ENCODE measurements at regions not wholly inside any gene's neighbourhood (a gene's known extent, or its start where the extent isn't known, plus 50 kb on each side); places are given as distances from the start of the nearest gene placed in this dataset.

GRCh38 chr4:174120446-174121295 is 162.8 kb downstream of the FBXO8 start:
- DNase-seq: peak; percentile 42 to 47

GRCh38 chr4:174119830-174120229 is 163.6 kb downstream of the FBXO8 start:
- no peak for DNase-seq

GRCh38 chr4:174119051-174119450 is 164.4 kb downstream of the FBXO8 start:
- peak; percentile 14 to 25 for DNase-seq

DNA sequence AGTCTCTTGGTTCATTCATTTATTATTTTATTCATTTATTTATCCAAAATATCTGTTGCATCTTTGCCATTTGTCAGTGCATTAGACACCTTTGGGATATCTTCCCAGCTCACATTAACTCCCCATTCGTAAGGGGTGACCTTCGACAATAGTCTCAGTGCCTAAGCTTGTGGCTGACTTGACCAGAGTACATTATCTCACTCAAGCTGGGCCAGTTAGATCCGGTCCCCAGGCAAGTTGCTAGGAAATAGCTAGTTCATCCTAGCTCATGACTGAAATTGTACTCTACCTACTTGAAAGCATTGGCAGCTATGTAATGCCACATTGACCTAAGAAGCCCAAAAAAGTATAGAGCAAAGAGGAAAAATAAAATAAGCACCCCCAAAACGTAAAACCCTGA is 165.3 kb downstream of the FBXO8 start:
- DNase-seq: no peak

GRCh38 chr4:174117445-174117844 is 166.0 kb downstream of the FBXO8 start:
- no peak for DNase-seq

DNA sequence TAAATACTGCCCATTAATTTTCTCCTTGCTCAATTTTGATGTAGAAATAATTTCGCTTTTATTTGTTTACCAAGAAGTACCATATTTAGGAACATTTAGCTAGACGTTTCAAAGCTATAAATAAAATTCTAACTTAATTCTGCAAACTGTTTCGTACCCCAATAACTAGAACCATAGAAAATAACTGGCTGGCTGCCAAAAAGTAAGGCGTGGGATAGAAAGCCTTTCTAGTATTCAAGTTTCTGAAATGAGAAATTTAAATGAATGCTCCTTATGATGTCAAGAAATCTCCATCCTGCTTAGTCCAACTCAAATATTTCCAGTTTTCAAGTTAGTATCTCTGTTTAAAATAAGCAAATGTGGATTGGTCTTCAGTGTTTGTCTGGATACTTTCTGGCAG is 167.4 kb downstream of the FBXO8 start:
- no peak for DNase-seq

DNA sequence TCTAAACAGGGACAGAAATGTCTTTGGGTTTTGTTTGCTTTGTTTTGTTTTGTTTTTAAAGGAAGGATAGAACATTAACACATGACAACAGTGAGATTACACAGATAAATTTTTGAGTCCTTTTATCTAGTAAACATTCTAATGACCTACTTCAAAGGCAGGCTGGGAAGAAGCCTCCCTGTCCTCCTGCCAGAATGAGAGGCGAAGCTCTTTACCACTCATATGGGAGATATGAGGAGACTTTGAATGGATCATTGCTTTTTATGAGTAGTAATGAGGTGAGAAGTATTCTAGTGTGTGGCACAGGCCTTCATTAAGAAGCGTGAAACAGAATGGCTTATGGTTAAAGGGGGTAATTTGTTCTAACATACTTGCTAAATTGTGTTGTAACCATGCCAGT is 172.0 kb downstream of the FBXO8 start:
- DNase-seq: no peak

DNA sequence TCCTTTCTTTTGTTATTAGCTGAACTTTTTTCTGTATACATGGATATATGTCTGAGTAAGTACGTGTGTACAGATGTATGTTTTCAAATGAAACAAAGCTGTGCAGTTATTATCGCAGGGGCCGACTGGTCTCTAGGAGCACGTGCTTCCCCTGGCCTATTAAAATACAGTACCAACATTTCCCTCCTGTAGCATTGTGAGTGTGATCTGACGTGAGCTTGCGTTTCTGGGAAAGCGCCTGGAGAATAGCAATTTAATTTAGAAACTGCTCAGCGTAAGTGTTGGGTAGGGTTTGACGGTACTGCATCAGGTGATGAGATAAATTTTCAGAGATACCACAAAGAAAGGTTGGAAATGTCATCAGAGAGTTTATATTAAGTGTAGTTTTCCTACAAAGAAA is 173.3 kb downstream of the FBXO8 start:
- no peak for DNase-seq

DNA sequence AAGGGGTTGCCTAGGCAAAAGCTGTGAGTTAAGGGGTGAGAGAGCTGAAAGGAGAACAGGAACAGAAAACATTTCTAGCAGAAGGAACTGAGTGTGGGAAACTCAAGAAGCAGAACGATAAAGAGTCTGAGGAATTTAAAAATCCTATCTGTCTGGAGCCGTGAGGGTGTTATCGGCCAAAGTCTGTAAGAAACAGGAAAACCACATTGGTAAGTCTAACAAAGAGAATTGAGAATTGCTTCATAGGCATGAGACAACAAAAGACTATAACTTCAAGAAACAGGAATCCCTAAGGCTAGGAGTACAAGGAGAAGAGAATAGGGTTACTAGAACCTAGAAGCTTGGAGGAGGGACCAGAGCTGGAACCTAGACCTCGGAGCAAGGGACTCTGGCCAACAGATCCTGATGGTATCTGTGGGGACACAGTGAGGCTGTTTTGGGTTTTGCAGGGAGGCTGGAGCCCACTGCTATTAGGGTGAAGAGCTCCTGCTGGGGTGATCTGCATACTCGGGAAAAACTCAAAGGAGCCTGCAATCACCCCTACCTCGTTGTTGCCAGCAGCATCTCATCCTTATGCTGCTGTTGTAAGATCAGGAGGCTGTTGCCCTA is 175.6 kb downstream of the FBXO8 start:
- DNase-seq: peak in 1 of 2 donors; percentile 11

DNA sequence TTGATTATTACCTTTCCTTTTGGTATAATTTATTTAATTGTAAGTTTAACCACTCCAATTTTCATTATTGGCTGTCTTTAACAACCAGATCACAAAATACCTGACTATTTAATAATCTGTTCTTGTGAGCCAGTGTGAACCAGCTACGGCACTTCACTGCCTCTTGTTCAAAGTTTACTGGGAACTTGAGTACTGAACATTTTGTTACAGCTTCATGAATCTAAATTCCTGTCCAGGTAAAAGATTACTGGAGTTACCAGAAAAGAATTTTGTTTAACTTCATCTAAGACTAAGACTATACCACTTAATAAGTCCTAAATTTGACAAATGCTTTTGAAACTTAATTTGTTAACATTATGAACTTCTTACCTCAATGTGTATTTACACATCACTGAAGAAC is 178.3 kb downstream of the FBXO8 start:
- DNase-seq: no peak

DNA sequence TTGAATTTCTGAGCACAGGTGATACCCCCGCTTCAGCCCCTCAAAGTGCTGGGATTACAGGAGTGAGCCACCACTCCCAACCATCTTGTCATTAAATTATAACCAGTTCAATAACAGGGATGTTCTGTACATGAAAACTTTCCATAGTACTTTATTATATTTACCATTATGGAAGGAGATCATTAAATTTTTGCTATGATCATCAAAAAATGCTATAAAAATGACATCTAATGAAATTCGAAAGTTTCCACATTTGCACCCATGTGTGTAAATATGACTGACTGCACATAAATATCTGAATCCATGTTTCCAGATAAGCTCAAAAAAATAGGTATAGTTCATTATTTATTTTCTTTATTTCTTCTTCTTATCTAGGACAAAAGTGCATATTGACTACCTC is 182.6 kb downstream of the FBXO8 start:
- no peak for DNase-seq

DNA sequence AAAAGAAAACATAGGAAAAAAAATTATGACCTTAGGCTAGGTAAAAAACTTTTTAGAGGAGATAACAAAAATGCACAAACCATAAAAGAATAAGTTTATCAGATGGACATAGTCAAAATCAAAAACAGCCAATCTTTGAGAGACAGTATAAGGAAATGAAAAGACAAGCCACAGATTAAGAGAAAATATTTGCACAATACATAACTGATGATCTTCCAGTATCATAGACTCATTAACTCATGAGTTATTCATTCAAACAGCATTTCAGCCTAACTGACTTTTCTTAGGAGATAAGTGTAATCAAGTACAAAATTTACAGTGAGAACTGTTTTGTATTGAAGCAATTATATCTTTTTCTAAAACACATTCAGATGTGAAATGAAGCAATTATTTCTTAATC is 183.8 kb downstream of the FBXO8 start:
- DNase-seq: no peak

GRCh38 chr4:174096999-174097398 is 186.5 kb downstream of the FBXO8 start:
- no peak for DNase-seq

GRCh38 chr4:174096456-174096855 is 187.0 kb downstream of the FBXO8 start:
- DNase-seq: no peak

DNA sequence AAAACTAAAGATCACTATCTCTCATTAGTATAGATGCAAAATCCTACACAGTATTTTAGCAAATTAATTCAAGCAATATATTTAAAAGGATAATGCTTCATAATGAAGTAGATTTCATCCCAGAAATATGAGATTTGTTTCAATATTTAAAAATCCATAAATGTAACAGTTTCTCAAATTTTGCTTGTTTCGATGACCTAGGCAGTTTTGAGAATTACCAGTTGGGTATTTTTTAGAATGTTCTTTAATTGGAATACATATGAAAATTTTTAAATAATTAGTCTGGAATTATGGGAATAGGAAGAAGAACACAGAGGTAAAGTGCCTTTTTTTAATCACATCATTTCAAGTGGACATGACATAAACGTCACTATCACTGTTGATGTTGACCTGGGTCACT is 192.3 kb downstream of the FBXO8 start:
- no peak for DNase-seq

DNA sequence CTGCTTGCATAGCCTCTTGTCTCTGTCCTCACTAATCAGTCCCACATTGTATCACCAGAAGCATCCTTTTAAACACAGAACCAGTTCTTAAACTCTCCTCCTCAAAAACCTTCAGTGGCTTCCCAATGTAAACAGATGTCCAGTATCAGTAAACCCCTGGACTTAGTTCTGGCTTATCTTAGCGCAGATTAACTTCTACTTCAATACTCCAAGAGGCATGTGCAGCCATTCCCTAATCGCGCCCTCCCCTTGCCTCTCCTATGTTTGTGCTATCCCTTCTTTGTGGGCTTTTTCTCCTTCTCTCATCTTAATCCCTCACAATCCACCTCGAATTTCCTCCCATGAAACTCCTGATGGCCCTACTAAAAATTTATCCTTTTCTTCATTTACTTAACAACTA is 193.8 kb downstream of the FBXO8 start:
- DNase-seq: no peak

- no peak for DNase-seq
Observed at GRCh38 chr4:174088795-174089194, 194.7 kb downstream of the FBXO8 start.

- no peak for DNase-seq
Observed at GRCh38 chr4:174086829-174087799, 196.4 kb downstream of the FBXO8 start.

DNA sequence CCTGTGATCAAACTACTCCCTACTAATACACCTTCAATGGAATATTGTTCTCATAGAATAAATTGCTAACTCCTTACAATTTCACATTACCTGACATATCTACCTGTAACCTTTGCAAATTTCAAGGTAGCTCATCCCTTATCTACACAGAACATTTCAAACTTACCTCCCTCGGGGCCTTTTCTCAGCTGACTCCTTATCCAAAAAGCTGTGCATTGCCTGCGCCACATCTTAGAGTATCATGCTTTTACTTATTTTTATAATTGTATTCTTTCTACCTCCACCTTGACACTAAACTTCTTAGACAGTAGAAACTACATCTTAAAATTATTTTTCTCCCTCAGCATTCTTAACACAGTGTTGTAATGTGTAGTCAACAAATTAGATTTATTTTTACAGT is 198.5 kb downstream of the FBXO8 start:
- no peak for DNase-seq

GRCh38 chr4:174084542-174084941 is 198.9 kb downstream of the FBXO8 start:
- DNase-seq: no peak

DNA sequence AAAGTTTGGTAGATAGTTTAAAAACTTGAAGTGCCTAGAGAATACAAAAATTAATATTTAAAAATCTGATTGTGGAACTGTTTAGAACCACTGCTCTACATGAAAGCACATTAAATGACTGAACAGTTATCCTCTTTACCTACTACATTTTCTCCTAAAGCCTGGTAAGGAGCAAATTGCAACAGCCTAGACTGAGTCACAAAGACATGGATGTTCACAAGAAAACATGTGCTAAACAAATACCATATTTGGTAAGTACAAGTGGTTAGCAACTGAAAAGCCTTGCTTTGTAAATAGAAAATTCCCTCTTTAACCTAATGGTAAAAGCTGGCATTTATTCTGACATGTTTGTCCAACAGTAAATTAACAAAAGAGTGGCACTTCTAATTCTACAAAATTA is 203.1 kb downstream of the FBXO8 start:
- no peak for DNase-seq

GRCh38 chr4:174071595-174071994 is 211.9 kb downstream of the FBXO8 start:
- no peak for DNase-seq

DNA sequence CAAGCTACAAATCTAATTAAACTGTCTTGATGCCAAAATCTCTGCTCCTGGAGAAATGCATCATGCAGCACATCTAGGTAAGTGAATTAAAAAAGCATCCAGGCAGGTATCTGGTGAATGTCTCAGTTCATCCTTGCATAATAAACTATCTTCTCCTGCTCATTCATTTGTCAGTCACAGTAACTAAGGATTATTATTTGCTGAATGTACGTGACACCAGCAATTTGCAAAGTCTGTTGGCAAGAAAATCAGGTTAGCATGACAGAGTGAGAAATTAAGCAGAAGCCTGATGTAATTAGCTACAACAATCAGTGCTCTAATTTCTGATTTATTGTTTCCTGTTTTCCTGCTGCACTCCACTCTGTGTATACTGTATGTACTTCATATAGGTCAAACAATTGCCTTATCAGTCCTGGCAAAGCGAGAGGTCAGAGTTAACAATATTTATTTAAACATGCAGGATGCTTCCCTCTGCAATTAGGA is 213.6 kb downstream of the FBXO8 start:
- no peak for DNase-seq
